CD14-positive monocyte (primary cell): ENCODE measurements at regions not wholly inside any gene's neighbourhood (a gene's known extent, or its start where the extent isn't known, plus 50 kb on each side); places are given as distances from the start of the nearest gene placed in this dataset.

ENCODE experiments used
- DNase-seq, 3 donors: peaks; one replicate each; pipeline ENCODE4 v3.0.0-alpha.2; 2011 to 2022
- H2AFZ ChIP-seq: 2 replicates; pipeline ENCODE4 v1.6.0; 2012; ENCODE audit warnings: mild to moderate bottlenecking, low read depth, low read length, inconsistent platforms; ENCODE audit not compliant: insufficient read depth, poor library complexity, severe bottlenecking
- H3K27ac ChIP-seq, 2 donors: 1 replicate in 1 of 2; 2 replicates in 1 of 2; pipeline ENCODE4 v1.5.1; 2012 to 2013; ENCODE audit warnings: low read length in 2 of 2, control low read depth in 1 of 2, inconsistent platforms in 1 of 2, low read depth in 1 of 2, mild to moderate bottlenecking in 1 of 2
- H3K27me3 ChIP-seq, 2 donors: one replicate each; pipeline versions ENCODE4 v1.6.0 to v1.6.1; 2011 to 2013; ENCODE audit warnings: low read length in 2 of 2; ENCODE audit not compliant: control insufficient read depth in 2 of 2, insufficient read depth in 2 of 2
- H3K36me3 ChIP-seq, 2 donors: replicated peaks in 1 of 2; 1 replicate in 1 of 2; 2 replicates in 1 of 2; pipeline versions ENCODE4 v1.5.1 to v1.6.1; 2012 to 2013; ENCODE audit warnings: low read length in 2 of 2, control low read depth in 1 of 2, inconsistent platforms in 1 of 2, mild to moderate bottlenecking in 1 of 2; ENCODE audit not compliant: insufficient read depth in 2 of 2, control insufficient read depth in 1 of 2
- H3K4me1 ChIP-seq, 2 donors: 1 replicate in 1 of 2; 2 replicates in 1 of 2; pipeline versions ENCODE4 v1.5.1 to v1.6.1; 2012 to 2013; ENCODE audit warnings: low read length in 2 of 2, control low read depth in 1 of 2, inconsistent platforms in 1 of 2, mild to moderate bottlenecking in 1 of 2, moderate library complexity in 1 of 2; ENCODE audit not compliant: insufficient read depth in 2 of 2, control insufficient read depth in 1 of 2
- H3K4me2 ChIP-seq: replicated peaks from 2 replicates; pipeline ENCODE3; 2012; ENCODE audit warnings: low read length, moderate library complexity, mild to moderate bottlenecking; ENCODE audit not compliant: poor library complexity, severe bottlenecking; ENCODE audit errors: extremely low read depth
- H3K4me3 ChIP-seq, 3 experiments: fragments of 200-600 bp in 1 of 3; sonication (generic) in 1 of 3; replicated peaks in 1 of 3; 1 replicate in 2 of 3; 2 replicates in 1 of 3; pipeline ENCODE4 v1.5.1; 2011 to 2013; ENCODE audit warnings: low read length in 3 of 3, mild to moderate bottlenecking in 3 of 3, control low read depth in 2 of 3, low read depth in 2 of 3, inconsistent platforms in 1 of 3, moderate library complexity in 1 of 3
- H3K79me2 ChIP-seq: 2 replicates; pipeline ENCODE4 v1.6.0; 2012; ENCODE audit warnings: mild to moderate bottlenecking, control low read depth, inconsistent platforms, low read length, moderate library complexity; ENCODE audit not compliant: insufficient read depth
- H3K9ac ChIP-seq: 2 replicates; pipeline ENCODE4 v1.6.0; 2017; ENCODE audit warnings: low read length, mild to moderate bottlenecking; ENCODE audit not compliant: insufficient read depth, poor library complexity, severe bottlenecking
- H3K9me3 ChIP-seq, 2 donors: replicated peaks in 1 of 2; 1 replicate in 1 of 2; 2 replicates in 1 of 2; pipeline versions ENCODE4 v1.5.1 to v1.6.1; 2012 to 2013; ENCODE audit warnings: low read length in 2 of 2, control low read depth in 1 of 2; ENCODE audit not compliant: control insufficient read depth in 1 of 2, insufficient read depth in 1 of 2
- H4K20me1 ChIP-seq: 2 replicates; pipeline ENCODE4 v1.6.0; 2012; ENCODE audit warnings: mild to moderate bottlenecking, low read length, control low read depth, moderate library complexity; ENCODE audit not compliant: insufficient read depth
- H3K27ac Mint-ChIP-seq, 7 donors: one replicate each; pipeline ENCODE4 v1.8.0; 2020; ENCODE audit warnings: mild to moderate bottlenecking in 7 of 7, mixed read lengths in 7 of 7, moderate library complexity in 6 of 7, inconsistent platforms in 2 of 7
- H3K27me3 Mint-ChIP-seq, 3 donors: one replicate each; pipeline ENCODE4 v1.8.0; 2021 to 2022; ENCODE audit warnings: low read depth in 3 of 3, mild to moderate bottlenecking in 3 of 3, mixed read lengths in 3 of 3, moderate library complexity in 3 of 3, inconsistent platforms in 1 of 3
- H3K36me3 Mint-ChIP-seq, 2 donors: one replicate each; pipeline ENCODE4 v1.8.0; 2020; ENCODE audit warnings: mixed read lengths in 2 of 2, inconsistent platforms in 1 of 2, mild to moderate bottlenecking in 1 of 2
- H3K4me1 Mint-ChIP-seq: one replicate; pipeline ENCODE4 v1.8.0; 2020; ENCODE audit warnings: mild to moderate bottlenecking, mixed read lengths
- H3K4me3 Mint-ChIP-seq, 2 donors: one replicate each; pipeline ENCODE4 v1.8.0; 2020; ENCODE audit warnings: mild to moderate bottlenecking in 2 of 2, mixed read lengths in 2 of 2, moderate library complexity in 1 of 2
- H3K9me3 Mint-ChIP-seq, 7 donors: one replicate each; pipeline ENCODE4 v1.8.0; 2020 to 2022; ENCODE audit warnings: mixed read lengths in 7 of 7, mild to moderate bottlenecking in 6 of 7, moderate library complexity in 6 of 7, inconsistent platforms in 2 of 7
- CTCF ChIP-seq: fragments of 200-600 bp; IDR thresholded peaks from one replicate; pipeline ENCODE4 v1.8.0; 2022; ENCODE audit warnings: antibody characterized with exemption, mild to moderate bottlenecking
- WGBS: methylation state at CpG from one replicate; pipeline ENCODE4 v1.1.5; 2013; ENCODE audit warnings: missing lambda C conversion rate; ENCODE audit not compliant: insufficient coverage; 5-methylcytosine and 5-hydroxymethylcytosine counted together
- intact Hi-C, 2 donors: fragments of 100-400 bp; cut with micrococcal nuclease; formaldehyde crosslinking; loops; one replicate each; pipeline versions ENCODE4 v1.15.0 to v1.15.1; 2023

GRCh38 chr2:18178736-18179349, 300.4 kb downstream of the KCNS3 start:
- Histone ChIP-seq H3K4me2 (no peak overlapping the region), H3K9me3 (no peaks in the 10 kb centered on the region), H3K27me3 (no peaks in the 10 kb centered on the region), H3K36me3 (no peaks in the 10 kb centered on the region), H2AFZ (no peak overlapping the region), H4K20me1 (no peaks in the 10 kb centered on the region), H3K4me1 (no peaks in the 10 kb centered on the region), H3K79me2 (no peaks in the 10 kb centered on the region), H3K27ac (no peak overlapping the region), H3K9ac (no peak overlapping the region), H3K4me3 (no peak overlapping the region)
- Mint-ChIP-seq H3K9me3 (no peaks in the 10 kb centered on the region), H3K4me3 (no peak overlapping the region), H3K27me3 (peaks cover 2 to 4% (median 3%) of the 10 kb centered on the region in 3 donors), H3K27ac (no peak overlapping the region), H3K36me3 (no peaks in the 10 kb centered on the region), H3K4me1 (no peaks in the 10 kb centered on the region)
- peak; percentile 88 for TF ChIP-seq CTCF
- peak; percentile 6 to 31 (median 8) for DNase-seq
- WGBS = 0% methylated on average over 1 of the region's 1 CpG
- intact Hi-C loops = no loop called here

- no peak overlapping the region for H2AFZ ChIP-seq
- TF ChIP-seq CTCF = no peak
- no peak overlapping the region for H3K27ac ChIP-seq
- DNase-seq = no peak
- Mint-ChIP-seq H3K36me3 (no peaks in the 10 kb centered on the region), H3K27ac (no peak overlapping the region), H3K4me1 (no peaks in the 10 kb centered on the region), H3K4me3 (no peak overlapping the region), H3K9me3 (no peaks in the 10 kb centered on the region), H3K27me3 (peaks cover 0 to 6% (median 2%) of the 10 kb centered on the region in 3 donors)
- no peaks in the 10 kb centered on the region for H3K9me3 ChIP-seq
- no peak overlapping the region for H3K9ac ChIP-seq
- no peaks in the 10 kb centered on the region for H3K36me3 ChIP-seq
- H3K4me1 ChIP-seq = no peaks in the 10 kb centered on the region
- 86% methylated on average over 1 of the region's 2 CpGs for WGBS
- no peaks in the 10 kb centered on the region for H3K79me2 ChIP-seq
- no peak overlapping the region for H3K4me3 ChIP-seq
- no peaks in the 10 kb centered on the region for H3K27me3 ChIP-seq
- H4K20me1 ChIP-seq = no peaks in the 10 kb centered on the region
- no peak overlapping the region for H3K4me2 ChIP-seq
- intact Hi-C loops = no loop called here
These were observed 298.3 kb downstream of the KCNS3 start for GRCh38 chr2:18176679-18177215.
